IMR-90 (cell line): ENCODE measurements at regions not wholly inside any gene's neighbourhood (a gene's known extent, or its start where the extent isn't known, plus 50 kb on each side); places are given as distances from the start of the nearest gene placed in this dataset.
"Not testable (repeated sequence)": the region's sequence is repeated elsewhere in the genome, so short reads cannot be mapped to it uniquely, and the experiment has no call there.

Experiments
- ATAC-seq: fragments of 200-7000 bp; cut with Tn5 transposase; 2 replicates; pipeline ENCODE4 v1.9.1; 2020; ENCODE audit warnings: low read depth, mild to moderate bottlenecking, moderate library complexity
- BruUV-seq: library from RNA; stranded (reverse); fragments of 400-500 nt; replicated peaks from 2 replicates; lab custom pipeline; 2021; lab: Mats Ljungman, UMichigan
- CTCF ChIA-PET: fragments of 300-600 bp; formaldehyde crosslinking; extraction: SDS; loops from one replicate; lab custom pipeline; 2021; ENCODE audit warnings: antibody characterized with exemption; lab: Yijun Ruan, JAX
- POLR2A ChIA-PET: fragments of 300-600 bp; sonication (Branson Sonifier 250); formaldehyde crosslinking; loops from one replicate; lab custom pipeline; 2022; ENCODE audit warnings: antibody characterized with exemption; ENCODE audit not compliant: unreplicated experiment; lab: Charles Lee
- DNase-seq: peaks from one replicate; pipeline ENCODE4 v3.0.0; 2013
- H2AFZ ChIP-seq: replicated peaks from 2 replicates; pipeline ENCODE3; 2013; ENCODE audit warnings: low read length, mild to moderate bottlenecking; ENCODE audit not compliant: poor library complexity
- H2AK5ac ChIP-seq: 2 replicates; pipeline ENCODE4 v1.6.1; 2013; ENCODE audit warnings: low read depth, low read length, inconsistent platforms
- H2AK9ac ChIP-seq: replicated peaks from 2 replicates; pipeline ENCODE3; 2013; ENCODE audit warnings: mild to moderate bottlenecking, low read depth, low read length, moderate library complexity; ENCODE audit not compliant: poor library complexity
- H2BK120ac ChIP-seq: 2 replicates; pipeline ENCODE4 v1.6.1; 2013; ENCODE audit warnings: low read depth, low read length, inconsistent platforms
- H2BK15ac ChIP-seq: 3 replicates; pipeline ENCODE4 v1.6.1; 2013; ENCODE audit warnings: low read depth, low read length, inconsistent platforms
- H2BK20ac ChIP-seq: 2 replicates; pipeline ENCODE4 v1.6.1; 2013; ENCODE audit warnings: low read depth, mild to moderate bottlenecking, inconsistent platforms, low read length, moderate library complexity
- H2BK5ac ChIP-seq: 2 replicates; pipeline ENCODE4 v1.6.1; 2013; ENCODE audit warnings: mild to moderate bottlenecking, low read depth, low read length, inconsistent platforms; ENCODE audit not compliant: poor library complexity, severe bottlenecking
- H3K14ac ChIP-seq: replicated peaks from 2 replicates; pipeline ENCODE4 v1.6.1; 2013; ENCODE audit warnings: low read depth, low read length, inconsistent platforms
- H3K18ac ChIP-seq: 2 replicates; pipeline ENCODE4 v1.6.1; 2013; ENCODE audit warnings: low read depth, low read length, control low read depth
- H3K23ac ChIP-seq: 2 replicates; pipeline ENCODE4 v1.6.1; 2013; ENCODE audit warnings: low read depth, low read length, inconsistent platforms
- H3K27ac ChIP-seq: 2 replicates; pipeline ENCODE4 v1.5.1; 2013; ENCODE audit warnings: mild to moderate bottlenecking, control low read depth, low read length; ENCODE audit not compliant: insufficient read depth
- H3K27me3 ChIP-seq: 2 replicates; pipeline ENCODE4 v1.6.1; 2013; ENCODE audit warnings: low read length; ENCODE audit not compliant: control insufficient read depth, insufficient read depth
- H3K36me3 ChIP-seq: 2 replicates; pipeline ENCODE4 v1.6.1; 2013; ENCODE audit warnings: low read length, mixed read lengths; ENCODE audit not compliant: control insufficient read depth, insufficient read depth
- H3K4ac ChIP-seq: 2 replicates; pipeline ENCODE4 v1.6.1; 2013; ENCODE audit warnings: low read depth, low read length, inconsistent platforms
- H3K4me1 ChIP-seq: 2 replicates; pipeline ENCODE4 v1.6.1; 2013; ENCODE audit warnings: low read length, mixed read lengths; ENCODE audit not compliant: control insufficient read depth, insufficient read depth
- H3K4me2 ChIP-seq: 2 replicates; pipeline ENCODE4 v1.6.1; 2013; ENCODE audit warnings: low read depth, mild to moderate bottlenecking, control low read depth, low read length, moderate library complexity
- H3K4me3 ChIP-seq: 2 replicates; pipeline ENCODE4 v1.5.1; 2013; ENCODE audit warnings: low read depth, mild to moderate bottlenecking, control low read depth, low read length, moderate library complexity; ENCODE audit not compliant: insufficient read depth
- H3K56ac ChIP-seq: 2 replicates; pipeline ENCODE4 v1.6.1; 2013; ENCODE audit warnings: low read length, inconsistent platforms; ENCODE audit not compliant: insufficient read depth; ENCODE audit errors: extremely low read depth
- H3K79me1 ChIP-seq, 2 experiments: 2 replicates each; pipeline ENCODE4 v1.6.1; 2013; ENCODE audit warnings: low read length in 2 of 2, inconsistent platforms in 1 of 2, low read depth in 1 of 2
- H3K9ac ChIP-seq: 2 replicates; pipeline ENCODE4 v1.6.1; 2013; ENCODE audit warnings: low read depth, low read length, control low read depth
- H3K9me1 ChIP-seq: 2 replicates; pipeline ENCODE4 v1.6.1; 2013; ENCODE audit warnings: low read length, inconsistent platforms; ENCODE audit not compliant: insufficient read depth
- H3K9me3 ChIP-seq: 2 replicates; pipeline ENCODE4 v1.6.1; 2013; ENCODE audit warnings: low read length; ENCODE audit not compliant: control insufficient read depth, insufficient read depth
- H4K20me1 ChIP-seq: 2 replicates; pipeline ENCODE4 v1.6.1; 2013; ENCODE audit warnings: low read length, inconsistent platforms; ENCODE audit not compliant: insufficient read depth
- H4K5ac ChIP-seq: 2 replicates; pipeline ENCODE4 v1.6.1; 2013; ENCODE audit warnings: mild to moderate bottlenecking, low read depth, low read length, control low read depth
- H4K8ac ChIP-seq, 2 experiments: 2 replicates each; pipeline ENCODE4 v1.6.1; 2013; ENCODE audit warnings: low read depth in 2 of 2, low read length in 2 of 2, control low read depth in 1 of 2, inconsistent platforms in 1 of 2
- H4K91ac ChIP-seq: 2 replicates; pipeline ENCODE4 v1.6.1; 2013; ENCODE audit warnings: low read depth, low read length, inconsistent platforms; ENCODE audit not compliant: insufficient read depth
- CEBPB ChIP-seq: IDR thresholded peaks from 2 replicates; pipeline ENCODE4 v1.6.1; 2012; ENCODE audit warnings: low read depth, low read length, improper control_type of control experiment
- MAFK ChIP-seq: IDR thresholded peaks from 2 replicates; pipeline ENCODE4 v1.6.1; 2012; ENCODE audit warnings: low read depth, low read length, improper control_type of control experiment
- WGBS, 2 experiments: methylation state at CpG; one replicate each; pipeline versions ENCODE4 v1.1.5 to v1.1.7; 2013; ENCODE audit warnings: missing lambda C conversion rate in 2 of 2; ENCODE audit not compliant: insufficient read length in 1 of 2; ENCODE audit errors: extremely low coverage in 2 of 2; 5-methylcytosine and 5-hydroxymethylcytosine counted together
- dilution Hi-C: fragments of 300-500 bp; cut with HindIII; formaldehyde crosslinking; loops from one replicate; pipeline ENCODE4 v1.14.3; 2018; ENCODE audit warnings: low sequenced_read_pairs; ENCODE audit not compliant: unreplicated experiment
- in situ Hi-C: fragments of 300-500 bp; cut with MboI; formaldehyde crosslinking; loops from 3 replicates; pipeline ENCODE4 v1.14.3; 2019; ENCODE audit warnings: low sequenced_read_pairs, inconsistent platforms, mixed read lengths
- intact Hi-C: fragments of 100-400 bp; cut with micrococcal nuclease; formaldehyde crosslinking; loops from 2 replicates; pipeline ENCODE4 v1.10.0; 2022

GRCh38 chr2:11950896-11951295 lies 204.5 kb downstream of the LPIN1 start:
- H3K4me2 ChIP-seq = no peak overlapping the region
- no CpG with 5 or more reads among the region's 2 CpGs for WGBS, 2 experiments
- no peak overlapping the region for H3K56ac ChIP-seq
- ATAC-seq (no peak), DNase-seq (no peak)
- no peak overlapping the region for H4K91ac ChIP-seq
- no peak overlapping the region for H2AK5ac ChIP-seq
- no peaks in the 10 kb centered on the region for H3K4me1 ChIP-seq
- H3K4ac ChIP-seq = no peak overlapping the region
- no peak overlapping the region for H3K18ac ChIP-seq
- no peak overlapping the region for H2BK120ac ChIP-seq
- peaks cover 7% of the 10 kb centered on the region; the same call in 1 of the 2 replicates for H3K27me3 ChIP-seq
- H2AK9ac ChIP-seq = no peak overlapping the region
- H3K9ac ChIP-seq = no peak overlapping the region
- no peak overlapping the region for H4K5ac ChIP-seq
- no peaks in the 10 kb centered on the region for H3K9me3 ChIP-seq
- dilution Hi-C loops (no loop called here), intact Hi-C loops (no loop called here), in situ Hi-C loops (no loop called here)
- ChIA-PET POLR2A (no interaction called here), CTCF (no interaction called here)
- no peak overlapping the region for H3K14ac ChIP-seq
- no TSS peak for BruUV-seq
- H3K4me3 ChIP-seq = no peak overlapping the region
- no peaks in the 10 kb centered on the region for H4K20me1 ChIP-seq
- H2AFZ ChIP-seq = no peak overlapping the region
- H3K36me3 ChIP-seq = no peaks in the 10 kb centered on the region
- no peak overlapping the region for H2BK5ac ChIP-seq
- H4K8ac ChIP-seq = no peak overlapping the region
- no peak overlapping the region for H3K23ac ChIP-seq
- H2BK15ac ChIP-seq = no peak overlapping the region
- H2BK20ac ChIP-seq = no peak overlapping the region
- no peaks in the 10 kb centered on the region for H3K9me1 ChIP-seq
- H3K79me1 ChIP-seq = no peaks in the 10 kb centered on the region
- no peak overlapping the region for H3K27ac ChIP-seq
- TF ChIP-seq MAFK = peak; percentile 92
- TF ChIP-seq CEBPB = no peak

- H2BK20ac ChIP-seq, H3K56ac ChIP-seq, H3K36me3 ChIP-seq, H3K79me1 ChIP-seq, H3K9ac ChIP-seq, H2BK5ac ChIP-seq, H3K18ac ChIP-seq, H3K4me3 ChIP-seq, H4K91ac ChIP-seq, ATAC-seq, H3K27me3 ChIP-seq, CTCF ChIA-PET, H3K14ac ChIP-seq, H2BK15ac ChIP-seq, H3K4ac ChIP-seq, H3K4me1 ChIP-seq, H3K27ac ChIP-seq, H2AK9ac ChIP-seq, in situ Hi-C loops, H4K8ac ChIP-seq, H3K9me1 ChIP-seq, BruUV-seq, intact Hi-C loops, H4K5ac ChIP-seq, H2BK120ac ChIP-seq, H2AFZ ChIP-seq, dilution Hi-C loops, H2AK5ac ChIP-seq, POLR2A ChIA-PET, DNase-seq, H3K23ac ChIP-seq, H4K20me1 ChIP-seq, H3K4me2 ChIP-seq, H3K9me3 ChIP-seq: not testable (repeated sequence)
- WGBS, 2 experiments = no CpG with 5 or more reads among the region's 6 CpGs
Measured at GRCh38 chr2:11951492-11951891, 205.1 kb downstream of the LPIN1 start.
